ENCODE measurements at regions not wholly inside any gene's neighbourhood (a gene's known extent, or its start where the extent isn't known, plus 50 kb on each side); places are given as distances from the start of the nearest gene placed in this dataset.

DNA sequence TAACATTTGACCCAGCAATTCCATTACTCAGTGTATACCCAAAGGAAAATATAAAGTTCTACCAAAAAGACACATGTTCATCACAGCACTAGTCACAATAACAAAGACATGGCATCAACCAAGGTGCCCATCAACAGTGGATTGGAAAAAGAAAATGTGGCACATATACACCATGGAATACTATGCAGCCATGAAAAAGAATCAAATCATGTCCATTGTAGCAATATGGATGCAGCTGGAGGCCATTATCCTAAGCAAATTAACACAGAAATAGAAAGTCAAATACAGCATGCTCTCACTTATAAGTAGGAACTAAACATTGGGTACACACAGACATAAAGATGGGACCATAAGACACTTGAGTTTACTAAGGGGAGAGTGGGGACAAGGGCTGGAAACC is 441.9 kb upstream of the ID4 start:
- TF ChIP-seq, protein P1, sequence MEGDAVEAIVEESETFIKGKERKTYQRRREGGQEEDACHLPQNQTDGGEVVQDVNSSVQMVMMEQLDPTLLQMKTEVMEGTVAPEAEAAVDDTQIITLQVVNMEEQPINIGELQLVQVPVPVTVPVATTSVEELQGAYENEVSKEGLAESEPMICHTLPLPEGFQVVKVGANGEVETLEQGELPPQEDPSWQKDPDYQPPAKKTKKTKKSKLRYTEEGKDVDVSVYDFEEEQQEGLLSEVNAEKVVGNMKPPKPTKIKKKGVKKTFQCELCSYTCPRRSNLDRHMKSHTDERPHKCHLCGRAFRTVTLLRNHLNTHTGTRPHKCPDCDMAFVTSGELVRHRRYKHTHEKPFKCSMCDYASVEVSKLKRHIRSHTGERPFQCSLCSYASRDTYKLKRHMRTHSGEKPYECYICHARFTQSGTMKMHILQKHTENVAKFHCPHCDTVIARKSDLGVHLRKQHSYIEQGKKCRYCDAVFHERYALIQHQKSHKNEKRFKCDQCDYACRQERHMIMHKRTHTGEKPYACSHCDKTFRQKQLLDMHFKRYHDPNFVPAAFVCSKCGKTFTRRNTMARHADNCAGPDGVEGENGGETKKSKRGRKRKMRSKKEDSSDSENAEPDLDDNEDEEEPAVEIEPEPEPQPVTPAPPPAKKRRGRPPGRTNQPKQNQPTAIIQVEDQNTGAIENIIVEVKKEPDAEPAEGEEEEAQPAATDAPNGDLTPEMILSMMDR (IDR thresholded peaks at IDR 0.05): no peak
- TF ChIP-seq POLR2A (IDR thresholded peaks at IDR 0.05; ENCODE audit: low read depth): no peak

All from esophagus muscularis mucosa (tissue), 3 donors.